ENCODE measurements at regions not wholly inside any gene's neighbourhood (a gene's known extent, or its start where the extent isn't known, plus 50 kb on each side); places are given as distances from the start of the nearest gene placed in this dataset.

DNA sequence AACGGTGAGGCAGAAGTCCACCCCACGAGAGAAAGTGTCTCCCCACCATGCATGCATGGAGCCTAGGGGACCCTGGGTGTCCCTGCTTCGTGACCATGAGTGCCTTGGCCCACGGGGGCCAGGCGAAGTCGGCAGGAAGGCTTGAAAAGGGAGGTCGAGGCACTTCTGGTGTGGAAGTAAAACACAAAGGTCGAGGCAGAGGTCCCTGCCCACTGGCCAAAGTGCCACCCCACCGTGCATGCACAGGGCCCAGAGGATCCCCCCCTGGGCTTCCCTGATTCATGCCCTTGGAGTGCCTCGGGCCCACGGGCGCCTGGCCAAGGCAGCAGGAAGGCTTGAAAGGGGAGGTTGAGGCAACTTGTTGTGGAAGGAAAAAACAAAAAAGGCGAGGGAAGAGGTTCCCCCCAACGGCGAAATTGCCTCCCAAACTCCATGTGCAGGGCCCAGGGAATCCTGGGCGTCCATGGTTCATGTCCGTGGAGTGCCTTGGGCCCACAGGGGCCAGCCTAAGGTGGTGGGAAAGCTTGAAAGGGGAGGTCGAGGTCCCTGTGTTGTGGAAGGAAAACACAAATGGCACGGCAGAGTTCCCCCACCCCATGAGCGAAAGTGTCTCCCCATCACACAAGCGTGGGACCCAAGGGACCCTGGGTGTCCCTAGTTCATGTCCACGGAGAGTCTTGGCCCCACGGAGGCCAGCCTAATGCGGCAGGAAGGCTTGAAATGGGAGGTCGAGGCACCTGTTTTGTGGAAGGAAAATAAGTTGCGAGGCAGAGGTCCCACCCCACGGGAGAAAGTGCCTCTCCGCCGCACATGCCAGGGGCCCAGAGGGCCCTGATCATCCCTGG lies 372.1 kb downstream of the ALG10 start:
- Mint-ChIP-seq H3K4me1 (ENCODE audit: low read depth) (no peaks in the 10 kb centered on the region), H3K27me3 (ENCODE audit: insufficient read depth) (no peaks in the 10 kb centered on the region), H3K4me3 (no peak overlapping the region), H3K27ac (no peak overlapping the region), H3K9me3 (peaks cover 23% of the 10 kb centered on the region), H3K36me3 (ENCODE audit: low read depth) (no peaks in the 10 kb centered on the region)
- no peak for DNase-seq (ENCODE audit: low spot score)
- intact Hi-C loops (cut with micrococcal nuclease): no loop called here

DNA sequence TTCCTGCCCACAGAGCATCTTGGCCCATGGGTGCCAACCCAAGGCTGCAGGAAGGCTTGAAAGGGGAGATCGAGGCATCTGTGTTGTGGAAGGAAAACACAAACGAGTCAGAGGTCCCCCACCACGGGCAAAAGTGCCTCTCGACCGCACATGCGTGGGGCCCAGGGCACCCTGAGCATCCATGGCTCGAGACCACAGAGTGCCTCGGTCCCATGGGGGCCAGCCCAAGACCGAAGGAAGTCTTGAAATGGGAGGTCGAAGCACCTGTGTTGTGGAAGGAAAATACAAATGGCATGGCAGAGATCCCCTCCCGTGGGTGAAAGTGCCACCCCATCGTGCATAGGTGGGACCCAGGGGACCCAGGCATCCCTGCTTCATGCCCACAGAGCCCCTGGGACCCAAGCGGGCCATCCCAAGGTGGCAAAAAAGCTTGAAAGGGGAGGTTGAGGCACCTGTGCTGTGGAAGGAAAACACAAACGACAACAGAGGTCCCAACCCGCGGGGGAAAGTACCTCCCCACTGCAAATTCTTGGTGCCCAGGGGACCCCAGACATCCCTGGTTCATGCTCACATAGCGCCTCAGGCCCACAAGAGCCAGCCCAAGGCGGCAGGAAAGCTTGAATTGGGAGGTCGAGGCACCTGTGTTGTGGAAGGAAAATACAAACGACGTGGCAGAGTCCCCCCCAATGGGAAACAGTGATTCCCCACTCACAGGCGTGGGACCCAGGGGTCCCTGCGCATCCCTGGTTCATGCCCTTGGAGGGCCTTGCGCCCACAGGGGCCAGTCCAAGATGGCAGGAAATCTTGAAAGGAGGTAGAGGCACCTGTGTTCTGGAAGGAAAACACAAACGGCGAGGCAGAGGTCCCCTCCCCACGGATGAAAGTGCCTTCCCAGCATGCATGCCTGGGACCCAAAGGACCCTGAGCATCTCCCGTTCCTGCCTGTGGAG lies 373.0 kb downstream of the ALG10 start:
- Mint-ChIP-seq H3K36me3 (ENCODE audit: low read depth) (no peaks in the 10 kb centered on the region), H3K9me3 (peaks cover 19% of the 10 kb centered on the region), H3K4me1 (ENCODE audit: low read depth) (no peaks in the 10 kb centered on the region), H3K4me3 (no peak overlapping the region), H3K27me3 (ENCODE audit: insufficient read depth) (no peaks in the 10 kb centered on the region), H3K27ac (no peak overlapping the region)
- DNase-seq (ENCODE audit: low spot score): no peak
- intact Hi-C loops (cut with micrococcal nuclease): no loop called here

DNA sequence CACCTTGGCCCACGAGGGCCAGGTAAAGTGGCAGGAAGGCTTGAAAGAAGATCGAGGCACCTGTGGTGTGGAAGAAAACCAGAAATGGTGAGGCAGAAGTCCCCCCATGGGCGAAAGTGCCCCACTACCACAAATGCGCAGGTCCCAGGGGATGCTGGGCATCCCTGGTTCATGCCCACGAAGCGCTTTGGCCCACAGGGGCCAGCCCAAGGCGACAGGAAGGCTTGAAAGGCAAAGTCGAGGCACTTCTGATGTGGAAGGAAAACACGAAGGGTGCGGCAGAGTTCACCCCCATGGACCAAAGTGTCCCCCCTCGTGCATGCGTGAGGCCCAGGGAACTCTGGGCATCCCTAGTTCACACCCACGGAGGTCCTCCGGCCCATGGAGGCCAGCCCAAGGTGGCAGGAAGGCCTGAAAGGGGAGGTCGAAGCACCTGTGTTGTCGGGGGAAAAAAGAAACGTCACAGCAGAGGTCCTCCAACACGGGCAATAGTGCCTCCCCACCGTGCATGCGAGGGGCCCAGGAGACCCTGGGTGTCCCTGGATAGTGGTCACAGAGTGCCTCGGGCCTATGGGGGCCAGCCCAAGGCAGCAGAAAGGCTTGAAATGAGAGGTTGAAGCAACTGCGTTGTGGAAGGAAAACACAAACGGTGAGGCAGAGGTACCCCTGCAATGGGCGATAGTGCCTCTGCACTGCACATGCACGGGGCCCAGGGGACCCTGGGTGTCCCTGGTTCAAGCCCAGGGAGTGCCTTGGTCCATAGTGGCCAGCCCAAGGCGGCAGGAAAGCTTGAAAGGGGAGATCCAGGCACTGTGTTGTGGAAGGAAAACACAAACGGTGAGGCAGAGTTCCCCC lies 373.9 kb downstream of the ALG10 start:
- intact Hi-C loops (cut with micrococcal nuclease): no loop called here
- Mint-ChIP-seq H3K36me3 (ENCODE audit: low read depth) (no peaks in the 10 kb centered on the region), H3K4me3 (no peak overlapping the region), H3K27me3 (ENCODE audit: insufficient read depth) (no peaks in the 10 kb centered on the region), H3K4me1 (ENCODE audit: low read depth) (no peaks in the 10 kb centered on the region), H3K9me3 (peaks cover 21% of the 10 kb centered on the region), H3K27ac (no peak overlapping the region)
- DNase-seq (ENCODE audit: low spot score): no peak

DNA sequence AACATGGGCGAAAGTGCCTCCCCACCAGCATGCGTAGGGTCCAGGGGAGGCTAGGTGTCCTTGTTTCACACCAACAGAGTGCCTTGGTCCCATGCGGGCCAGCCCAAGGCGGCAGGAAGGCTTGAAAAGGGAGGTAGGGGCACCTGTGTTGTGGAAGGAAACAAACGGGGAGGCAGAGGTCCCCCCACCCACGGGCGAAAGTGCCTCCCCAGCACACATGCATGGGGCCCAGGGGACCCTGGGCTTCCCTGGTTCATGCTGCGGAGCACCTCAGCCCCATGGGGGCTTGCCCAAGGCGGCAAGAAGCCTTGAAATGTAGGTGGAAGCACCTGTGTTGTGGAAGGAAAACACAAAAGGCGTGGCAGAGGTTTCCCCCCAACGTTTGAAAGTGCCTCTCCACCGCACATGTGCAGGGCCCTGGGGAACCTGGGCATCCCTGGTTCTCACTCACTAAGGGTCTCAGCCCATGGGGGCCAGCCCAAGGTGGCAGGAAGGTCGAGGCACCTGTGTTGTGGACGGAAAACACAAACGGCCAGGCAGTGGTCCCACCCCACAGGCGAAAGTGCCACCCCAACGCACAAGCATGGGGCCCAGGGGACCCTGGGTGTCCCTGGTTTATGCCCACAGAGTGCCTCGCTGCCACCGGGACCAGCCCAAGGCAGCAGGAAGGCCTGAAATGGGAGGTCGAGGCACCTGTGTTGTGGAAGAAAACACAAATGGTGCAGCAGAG lies 374.7 kb downstream of the ALG10 start:
- Mint-ChIP-seq H3K36me3 (ENCODE audit: low read depth) (no peaks in the 10 kb centered on the region), H3K4me3 (no peak overlapping the region), H3K27ac (no peak overlapping the region), H3K27me3 (ENCODE audit: insufficient read depth) (no peaks in the 10 kb centered on the region), H3K9me3 (peaks cover 25% of the 10 kb centered on the region), H3K4me1 (ENCODE audit: low read depth) (no peaks in the 10 kb centered on the region)
- intact Hi-C loops (cut with micrococcal nuclease): no loop called here
- DNase-seq (ENCODE audit: low spot score): no peak

GRCh38 chr12:34397591-34398365 lies 375.5 kb downstream of the ALG10 start:
- Mint-ChIP-seq H3K4me1 (ENCODE audit: low read depth) (no peaks in the 10 kb centered on the region), H3K4me3 (no peak overlapping the region), H3K27ac (no peak overlapping the region), H3K36me3 (ENCODE audit: low read depth) (no peaks in the 10 kb centered on the region), H3K9me3 (peaks cover 29% of the 10 kb centered on the region), H3K27me3 (ENCODE audit: insufficient read depth) (no peaks in the 10 kb centered on the region)
- intact Hi-C loops (cut with micrococcal nuclease): no loop called here
- DNase-seq (ENCODE audit: low spot score): no peak

DNA sequence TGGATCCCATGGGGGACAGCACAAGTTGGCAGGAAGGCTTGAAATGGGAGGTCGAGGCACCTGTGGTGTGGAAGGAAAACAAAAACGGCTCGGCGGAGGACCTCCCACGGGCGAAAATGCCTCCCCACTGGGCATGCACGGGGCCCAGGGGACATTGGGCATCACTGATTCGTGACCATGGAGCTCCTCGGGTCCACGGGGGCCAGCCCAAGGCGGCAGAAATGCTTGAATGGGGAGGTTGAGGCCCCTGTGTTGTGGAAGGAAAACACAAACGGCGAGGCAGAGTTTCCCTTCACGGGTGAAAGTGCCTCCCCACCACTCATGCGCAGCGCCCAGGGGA lies 376.0 kb downstream of the ALG10 start:
- H3K9me3 Mint-ChIP-seq: peaks cover 30% of the 10 kb centered on the region
- H3K27me3 Mint-ChIP-seq (ENCODE audit: insufficient read depth): no peaks in the 10 kb centered on the region
- intact Hi-C loops (cut with micrococcal nuclease): no loop called here
- no peaks in the 10 kb centered on the region for H3K36me3 Mint-ChIP-seq (ENCODE audit: low read depth)
- H3K4me3 Mint-ChIP-seq: no peak overlapping the region
- no peak overlapping the region for H3K27ac Mint-ChIP-seq
- no peak for DNase-seq (ENCODE audit: low spot score)
- H3K4me1 Mint-ChIP-seq (ENCODE audit: low read depth): no peaks in the 10 kb centered on the region

DNA sequence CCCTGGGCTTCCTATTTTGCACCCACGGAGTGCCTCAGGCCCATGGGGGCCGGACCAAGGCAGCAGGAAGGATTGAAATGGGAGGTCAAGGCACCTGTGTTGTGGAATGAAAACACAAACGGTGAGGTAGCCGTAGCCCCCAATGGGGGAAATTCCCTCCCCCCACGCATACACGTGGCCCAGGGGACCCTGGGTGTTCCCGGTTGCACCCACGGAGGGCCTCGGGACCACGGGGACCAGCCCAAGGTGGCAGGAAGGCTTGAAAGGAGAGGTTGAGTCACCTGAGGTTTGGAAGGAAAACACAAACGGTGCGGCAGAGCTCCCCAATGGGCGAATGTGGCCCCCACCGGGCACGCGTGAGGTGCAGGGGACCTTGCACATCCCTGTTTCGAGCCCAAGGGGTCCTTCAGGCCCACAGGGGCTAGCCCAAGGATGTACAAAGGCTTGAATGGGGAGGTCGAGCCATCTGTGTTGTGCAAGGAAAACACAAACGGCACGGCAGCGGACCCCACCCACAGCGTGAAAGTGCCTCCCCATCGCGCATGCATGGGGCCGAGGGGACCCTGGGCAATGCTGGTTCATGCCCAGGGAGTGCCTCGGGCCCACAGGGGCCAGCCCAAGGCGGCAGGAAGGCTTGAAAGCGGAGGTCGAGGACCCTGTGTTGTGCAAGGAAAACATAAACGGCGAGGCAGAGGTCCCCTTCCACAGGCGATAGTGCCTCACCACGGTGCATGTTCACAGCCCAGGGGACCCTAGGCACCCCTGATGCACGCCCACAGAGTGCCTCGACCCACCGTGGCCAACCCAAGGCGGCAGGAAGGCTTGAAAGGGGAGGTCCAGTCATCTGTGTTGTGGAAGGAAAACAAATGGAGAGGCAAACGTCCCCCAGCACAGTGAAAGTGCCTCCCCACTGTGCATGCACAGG lies 376.7 kb downstream of the ALG10 start:
- Mint-ChIP-seq H3K4me1 (ENCODE audit: low read depth) (no peaks in the 10 kb centered on the region), H3K9me3 (peaks cover 30% of the 10 kb centered on the region), H3K4me3 (no peak overlapping the region), H3K27me3 (ENCODE audit: insufficient read depth) (no peaks in the 10 kb centered on the region), H3K36me3 (ENCODE audit: low read depth) (no peaks in the 10 kb centered on the region), H3K27ac (no peak overlapping the region)
- no peak for DNase-seq (ENCODE audit: low spot score)
- intact Hi-C loops (cut with micrococcal nuclease): no loop called here

- H3K9me3 Mint-ChIP-seq: peaks cover 30% of the 10 kb centered on the region
- no peaks in the 10 kb centered on the region for H3K36me3 Mint-ChIP-seq (ENCODE audit: low read depth)
- H3K4me3 Mint-ChIP-seq: no peak overlapping the region
- H3K27ac Mint-ChIP-seq: no peak overlapping the region
- no peak for DNase-seq (ENCODE audit: low spot score)
- no peaks in the 10 kb centered on the region for H3K27me3 Mint-ChIP-seq (ENCODE audit: insufficient read depth)
- no peaks in the 10 kb centered on the region for H3K4me1 Mint-ChIP-seq (ENCODE audit: low read depth)
- intact Hi-C loops (cut with micrococcal nuclease): no loop called here
These were observed 377.5 kb downstream of the ALG10 start for GRCh38 chr12:34399631-34400410.

- no peak for DNase-seq (ENCODE audit: low spot score)
- Mint-ChIP-seq H3K4me3 (no peak overlapping the region), H3K4me1 (ENCODE audit: low read depth) (no peaks in the 10 kb centered on the region), H3K27ac (no peak overlapping the region), H3K36me3 (ENCODE audit: low read depth) (no peaks in the 10 kb centered on the region), H3K27me3 (ENCODE audit: insufficient read depth) (no peaks in the 10 kb centered on the region), H3K9me3 (peaks cover 33% of the 10 kb centered on the region)
- intact Hi-C loops (cut with micrococcal nuclease): no loop called here
These were observed 378.1 kb downstream of the ALG10 start for GRCh38 chr12:34400411-34400881.

DNA sequence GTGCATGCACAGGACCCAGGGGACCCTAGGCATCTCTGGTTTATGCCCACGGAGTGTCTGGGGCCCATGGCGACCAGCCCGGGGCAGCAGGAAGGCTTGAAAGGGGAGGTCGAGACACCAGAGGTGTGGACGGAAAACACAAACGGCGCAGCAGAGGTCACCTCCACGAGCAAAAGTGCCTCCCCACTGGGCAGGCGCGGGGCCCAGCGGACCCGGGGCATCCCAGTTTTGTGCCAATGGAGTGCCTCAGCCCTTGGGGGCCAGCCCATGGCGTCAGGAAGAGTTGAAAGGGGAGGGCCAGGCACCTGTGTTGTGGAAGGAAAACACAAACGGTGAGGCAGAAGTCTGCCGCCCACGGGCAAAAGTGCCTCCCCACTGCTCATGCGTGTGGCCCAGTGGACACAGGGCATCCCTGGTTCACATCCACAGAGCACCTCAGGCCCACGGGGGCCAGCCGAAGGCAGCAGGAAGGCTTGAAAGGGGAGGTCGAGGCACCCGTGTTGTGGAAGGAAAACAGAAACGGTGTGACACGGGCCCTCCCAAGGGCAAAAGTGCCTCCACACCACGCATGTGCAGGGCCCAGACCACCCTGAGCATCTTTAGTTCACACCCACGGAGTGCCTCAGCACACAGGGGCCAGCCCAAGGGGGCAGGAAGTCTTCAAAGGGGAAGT lies 378.8 kb downstream of the ALG10 start:
- Mint-ChIP-seq H3K4me3 (no peak overlapping the region), H3K36me3 (ENCODE audit: low read depth) (no peaks in the 10 kb centered on the region)
- intact Hi-C loops (cut with micrococcal nuclease): no loop called here

More for the DNA sequence above, 378.8 kb downstream of the ALG10 start:
- no peak for DNase-seq (ENCODE audit: low spot score)
- no peaks in the 10 kb centered on the region for H3K4me1 Mint-ChIP-seq (ENCODE audit: low read depth)
- no peak overlapping the region for H3K27ac Mint-ChIP-seq
- peaks cover 36% of the 10 kb centered on the region for H3K9me3 Mint-ChIP-seq
- no peaks in the 10 kb centered on the region for H3K27me3 Mint-ChIP-seq (ENCODE audit: insufficient read depth)
